BJ (cell line): ENCODE measurements at regions not wholly inside any gene's neighbourhood (a gene's known extent, or its start where the extent isn't known, plus 50 kb on each side); places are given as distances from the start of the nearest gene placed in this dataset.

Experiments used
- CTCF ChIA-PET: fragments of 350-600 bp; formaldehyde crosslinking; extraction: SDS; loops from one replicate; lab custom pipeline; 2021; ENCODE audit warnings: antibody characterized with exemption, inconsistent platforms; lab: Yijun Ruan, JAX
- POLR2A ChIA-PET: fragments of 300-600 bp; sonication (Branson Sonifier 250); formaldehyde crosslinking; extraction: SDS; loops from one replicate; lab custom pipeline; 2021; ENCODE audit warnings: antibody characterized with exemption; lab: Charles Lee
- DNase-seq: peaks from one replicate; pipeline ENCODE4 v3.0.0-alpha.2; 2011; ENCODE audit warnings: low read depth
- H3K27me3 ChIP-seq: 2 replicates; pipeline ENCODE4 v1.6.0; 2011; ENCODE audit warnings: low read length; ENCODE audit not compliant: control insufficient read depth, insufficient read depth
- H3K36me3 ChIP-seq: 2 replicates; pipeline ENCODE4 v1.5.1; 2011; ENCODE audit warnings: low read length; ENCODE audit not compliant: control insufficient read depth, insufficient read depth
- H3K4me3 ChIP-seq: 2 replicates; pipeline ENCODE4 v1.5.1; 2011; ENCODE audit warnings: low read depth, mild to moderate bottlenecking, control low read depth, low read length
- CTCF ChIP-seq: IDR thresholded peaks from 2 replicates; pipeline ENCODE4 v1.5.1; 2011; ENCODE audit warnings: low read depth, mild to moderate bottlenecking, control low read depth, inconsistent platforms, low read length, moderate library complexity; ENCODE audit not compliant: insufficient read depth

DNA sequence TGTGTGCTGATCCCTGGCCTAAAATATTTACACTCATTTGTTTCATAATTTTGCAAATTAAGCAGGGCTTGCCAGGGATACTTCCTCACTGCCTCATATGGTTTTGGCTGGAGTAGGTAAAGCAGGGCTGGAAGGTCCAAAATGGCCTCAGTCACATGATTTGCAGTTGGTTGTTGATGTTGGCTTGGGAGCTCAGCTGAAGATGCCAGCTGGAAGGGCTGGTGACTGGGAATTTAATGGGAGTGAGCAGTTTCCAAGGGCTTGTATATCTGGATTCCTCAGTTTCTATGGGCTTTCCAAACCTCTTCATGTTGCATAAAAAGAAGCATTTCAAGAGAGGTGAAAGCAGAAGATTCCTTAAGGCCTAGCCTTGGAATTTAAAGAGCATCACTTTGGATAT lies 729.3 kb downstream of the CDH18 start:
- H3K4me3 ChIP-seq: no peak overlapping the region
- POLR2A ChIA-PET: no interaction called here
- CTCF ChIA-PET: no interaction called here
- no peak for DNase-seq
- no peaks in the 10 kb centered on the region for H3K36me3 ChIP-seq
- H3K27me3 ChIP-seq: no peaks in the 10 kb centered on the region
- TF ChIP-seq CTCF: no peak

GRCh38 chr5:19261879-19262278 lies 726.1 kb downstream of the CDH18 start:
- H3K36me3 ChIP-seq: no peaks in the 10 kb centered on the region
- ChIA-PET CTCF (no interaction called here), POLR2A (no interaction called here)
- no peak for DNase-seq
- no peak for TF ChIP-seq CTCF
- H3K4me3 ChIP-seq: no peak overlapping the region
- H3K27me3 ChIP-seq: no peaks in the 10 kb centered on the region

GRCh38 chr5:19264821-19265220 lies 723.2 kb downstream of the CDH18 start:
- CTCF ChIA-PET: interaction anchor here (0.7 kb wide), 1 partner anchor 873 kb away, joined by 4 read pairs; no protein-coding TSS in a partner anchor

DNA sequence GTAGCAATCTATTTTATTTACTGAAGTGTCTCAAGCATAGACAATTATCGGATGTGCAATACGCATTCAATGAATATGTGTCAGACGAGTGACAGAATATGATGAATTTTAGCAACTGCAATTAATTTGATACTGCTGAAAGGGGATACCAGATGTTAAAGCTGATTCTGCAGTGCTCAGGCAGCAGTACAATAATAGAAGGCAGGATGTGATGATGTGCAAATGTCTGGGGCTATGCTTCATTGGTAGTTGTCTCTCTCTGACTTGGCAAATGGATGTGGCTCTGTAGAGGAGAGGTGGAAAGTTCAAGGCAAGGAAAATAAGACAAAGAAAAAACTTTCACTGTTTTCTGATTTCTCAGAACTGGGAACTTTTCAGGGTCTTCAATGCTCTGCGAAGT lies 721.2 kb downstream of the CDH18 start:
- no peak for TF ChIP-seq CTCF
- Histone ChIP-seq H3K27me3 (no peaks in the 10 kb centered on the region), H3K4me3 (no peak overlapping the region), H3K36me3 (no peaks in the 10 kb centered on the region)
- DNase-seq: no peak
- CTCF ChIA-PET: no interaction called here
- POLR2A ChIA-PET: no interaction called here

More at GRCh38 chr5:19264821-19265220, 723.2 kb downstream of the CDH18 start:
- no peak overlapping the region for H3K4me3 ChIP-seq
- no peak for TF ChIP-seq CTCF
- POLR2A ChIA-PET: no interaction called here
- H3K27me3 ChIP-seq: no peaks in the 10 kb centered on the region
- no peak for DNase-seq
- H3K36me3 ChIP-seq: no peaks in the 10 kb centered on the region

DNA sequence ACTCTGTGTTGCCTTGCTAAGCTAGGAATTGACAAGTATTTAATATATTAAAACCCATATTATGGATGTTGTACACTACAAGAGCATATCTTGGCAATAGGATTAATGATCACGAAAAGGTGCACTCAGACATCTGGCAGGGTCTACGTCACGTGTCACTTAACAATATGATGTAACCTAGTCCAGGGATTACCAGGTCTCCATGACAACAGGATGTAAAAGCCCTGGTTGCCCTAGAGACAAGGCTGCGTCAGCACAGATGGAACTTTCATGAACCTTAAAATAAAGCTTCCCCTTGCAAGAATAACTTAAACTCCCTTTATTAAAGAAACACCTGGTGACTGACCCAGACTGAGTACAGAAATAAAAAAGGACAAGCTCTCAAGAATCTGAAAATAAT lies 717.8 kb downstream of the CDH18 start:
- no peaks in the 10 kb centered on the region for H3K36me3 ChIP-seq
- CTCF ChIA-PET: no interaction called here
- POLR2A ChIA-PET: no interaction called here
- no peak overlapping the region for H3K4me3 ChIP-seq
- DNase-seq: no peak
- no peaks in the 10 kb centered on the region for H3K27me3 ChIP-seq
- TF ChIP-seq CTCF: no peak
